T-helper 1 cell (primary cell): ENCODE measurements at regions not wholly inside any gene's neighbourhood (a gene's known extent, or its start where the extent isn't known, plus 50 kb on each side); places are given as distances from the start of the nearest gene placed in this dataset.
A peak's percentile ranks its signal among the peaks of the same experiment; 100 is the strongest.

Experiments
- DNase-seq, 5 donors: peaks; one replicate each; pipeline ENCODE4 v3.0.0-alpha.2; 2012 to 2020

DNA sequence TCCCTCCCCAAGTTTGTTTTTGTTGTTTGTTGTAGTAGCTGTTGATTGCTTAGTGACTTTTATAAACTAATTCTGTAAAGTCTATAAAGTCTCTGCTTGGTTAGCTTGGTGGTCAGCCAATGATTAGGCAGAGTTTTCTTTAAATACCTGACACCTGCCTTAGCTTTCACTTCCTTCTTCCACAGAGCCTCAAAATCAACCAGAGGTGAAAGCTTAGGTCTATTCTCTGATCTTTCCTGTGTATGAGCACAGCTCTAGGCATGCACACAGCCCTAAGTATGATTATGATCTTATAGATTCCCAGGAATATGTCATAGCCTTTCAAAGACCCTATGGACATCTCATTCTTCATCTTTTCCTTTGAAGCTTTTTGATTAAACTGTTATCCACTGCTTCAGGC, 514.7 kb downstream of the AACS start:
- no peak for DNase-seq

GRCh38 chr12:125583071-125583470, 517.8 kb downstream of the AACS start:
- no peak for DNase-seq

DNA sequence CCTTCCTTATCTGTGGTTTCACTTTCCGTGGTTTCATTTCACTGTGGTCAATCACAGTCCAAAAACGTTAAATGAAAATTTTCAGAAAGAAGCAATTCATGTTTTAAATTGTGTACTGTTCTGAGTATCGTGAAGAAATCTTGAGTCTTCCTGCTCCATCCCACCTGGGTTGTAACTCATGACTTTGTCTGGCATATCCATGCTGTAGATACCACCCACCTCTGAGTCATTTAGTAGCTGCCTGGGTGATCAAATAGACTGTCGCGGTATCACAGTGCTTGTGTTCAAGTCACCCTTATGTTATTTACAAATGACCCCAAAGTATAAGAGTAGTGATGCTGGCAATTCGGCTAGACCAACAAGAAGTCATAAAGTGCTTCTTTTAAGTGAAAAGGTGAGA, 521.2 kb downstream of the AACS start:
- no peak for DNase-seq

- DNase-seq = no peak
Measured at GRCh38 chr12:125593269-125593668, 528.0 kb downstream of the AACS start.

GRCh38 chr12:125604976-125605375, 539.7 kb downstream of the AACS start:
- no peak for DNase-seq

DNA sequence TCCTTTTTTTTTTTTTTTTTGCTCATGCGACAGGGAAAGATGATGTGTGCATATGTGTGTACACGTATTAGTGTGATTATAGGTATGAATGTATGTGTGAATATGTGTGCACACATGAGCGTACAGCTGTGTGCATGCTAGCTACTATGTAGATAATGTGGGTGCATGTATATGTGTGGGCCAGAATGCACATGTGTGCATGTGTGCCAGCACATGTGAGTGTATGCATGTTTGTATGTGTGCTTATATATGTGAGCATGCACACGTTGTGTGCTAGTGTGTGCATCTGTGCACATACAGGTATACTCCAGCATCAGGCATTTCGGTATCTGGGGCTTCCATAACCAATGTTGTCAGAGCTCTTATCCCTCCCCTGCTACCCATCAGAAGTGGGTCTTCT, 541.1 kb downstream of the AACS start:
- DNase-seq = no peak

GRCh38 chr12:125610292-125610691, 545.1 kb downstream of the AACS start:
- DNase-seq = no peak

DNA sequence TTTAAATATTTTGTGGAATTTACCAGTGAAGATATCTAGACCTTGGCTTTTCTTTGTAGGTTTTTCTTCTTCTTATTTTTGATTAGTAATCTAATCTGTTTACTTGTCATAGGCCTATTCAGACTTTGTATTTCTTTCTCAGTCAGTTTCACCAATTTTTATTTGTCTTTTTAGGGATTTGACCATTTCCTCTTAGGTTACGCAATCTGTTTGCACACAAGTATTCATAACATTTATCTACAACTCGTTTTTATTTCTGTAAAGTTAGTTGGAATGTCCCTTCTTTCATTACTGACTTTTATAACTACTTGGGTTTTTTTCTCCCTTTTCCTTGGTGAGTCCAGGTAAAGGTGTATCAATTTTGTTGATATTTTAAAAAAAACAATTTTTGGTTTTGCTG, 545.7 kb downstream of the AACS start:
- no peak for DNase-seq

GRCh38 chr12:125614058-125614457, 548.8 kb downstream of the AACS start:
- DNase-seq = no peak

GRCh38 chr12:125619723-125620122, 554.5 kb downstream of the AACS start:
- DNase-seq = no peak

GRCh38 chr12:125633686-125634085, 568.5 kb downstream of the AACS start:
- DNase-seq = no peak

GRCh38 chr12:125634813-125635212, 569.6 kb downstream of the AACS start:
- no peak for DNase-seq

GRCh38 chr12:125639826-125640225, 574.6 kb downstream of the AACS start:
- no peak for DNase-seq

DNA sequence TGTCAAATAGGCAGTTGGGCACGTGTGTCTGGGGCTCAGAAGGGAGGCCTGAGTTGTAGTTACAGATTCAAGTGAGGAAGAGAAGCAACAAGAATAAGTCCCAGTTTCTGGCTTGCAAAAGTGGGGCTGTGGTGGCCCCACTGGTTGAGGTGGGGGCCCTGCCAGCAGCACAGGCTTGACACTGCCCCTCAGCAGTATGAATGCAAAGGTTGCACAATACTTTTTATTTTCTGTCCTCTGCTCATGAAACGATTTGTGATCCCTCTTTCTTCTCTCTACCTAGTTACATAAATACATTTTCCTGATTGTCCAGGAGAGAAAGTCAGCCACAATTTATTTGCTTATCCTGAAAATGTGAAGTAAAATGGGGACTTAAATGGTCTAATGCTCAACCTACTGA, 577.8 kb downstream of the AACS start:
- DNase-seq = no peak

DNA sequence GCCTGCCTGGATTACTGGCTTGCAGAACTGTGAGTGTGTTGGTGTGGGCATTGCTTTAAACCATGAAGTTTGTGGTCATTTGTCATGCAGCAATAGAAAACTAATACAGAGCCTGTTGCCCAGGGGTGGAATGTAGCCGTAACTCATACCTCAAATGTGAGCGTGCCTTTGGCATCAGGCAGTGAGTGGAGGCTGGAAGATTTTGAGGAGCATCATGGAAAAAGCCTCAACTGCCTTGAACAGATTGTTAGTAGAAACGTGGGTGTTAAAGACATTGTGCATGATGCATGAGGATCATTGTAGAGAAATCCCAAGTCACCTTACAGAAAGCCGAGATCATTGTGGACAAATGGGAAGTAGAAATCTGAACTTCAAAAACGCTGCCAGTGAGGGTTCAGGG, 580.5 kb downstream of the AACS start:
- DNase-seq = no peak

GRCh38 chr12:125650587-125650986, 585.4 kb downstream of the AACS start:
- no peak for DNase-seq

DNA sequence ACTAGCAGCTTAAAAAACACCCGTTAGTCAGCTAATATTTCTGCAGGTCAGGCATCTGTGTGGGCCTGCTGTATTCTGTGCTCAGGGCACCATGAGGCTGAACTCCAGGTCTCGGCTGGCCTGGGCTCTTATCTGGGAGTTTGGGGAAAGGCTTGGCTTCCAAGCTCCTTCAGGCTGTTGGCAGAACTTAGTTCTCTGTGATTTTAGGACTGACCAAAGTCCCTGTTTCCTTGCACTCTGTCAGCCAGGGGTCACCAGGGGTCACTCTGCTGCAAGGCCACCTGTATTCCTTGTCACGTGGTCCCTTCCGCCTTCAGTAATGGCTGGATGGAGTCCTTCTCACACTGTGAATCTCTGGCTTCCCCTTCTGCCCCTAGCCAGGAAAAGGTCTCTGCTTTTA, 586.4 kb downstream of the AACS start:
- no peak for DNase-seq

- DNase-seq = no peak
Measured at GRCh38 chr12:125652681-125653080, 587.4 kb downstream of the AACS start.

DNA sequence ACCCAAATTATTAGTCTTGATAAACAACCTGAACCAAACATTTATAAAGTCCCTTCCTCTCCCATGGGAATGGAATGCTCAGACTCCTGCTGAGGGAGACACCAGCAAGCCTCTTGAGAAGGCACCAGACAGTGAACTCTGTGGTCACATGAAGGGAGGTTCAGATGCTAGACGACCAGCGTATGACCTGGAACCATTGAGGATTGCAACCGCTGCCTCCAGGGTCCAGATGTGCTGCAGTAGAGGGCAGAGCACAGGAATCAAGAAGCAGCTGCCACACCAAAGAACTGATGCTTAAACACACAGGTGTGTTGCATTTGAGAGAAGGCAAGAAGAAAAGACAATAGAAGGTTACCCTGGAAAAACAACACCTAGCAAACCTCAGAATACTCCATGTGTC, 592.4 kb downstream of the AACS start:
- no peak for DNase-seq

GRCh38 chr12:125674554-125675338, 609.5 kb downstream of the AACS start:
- DNase-seq = no peak

DNA sequence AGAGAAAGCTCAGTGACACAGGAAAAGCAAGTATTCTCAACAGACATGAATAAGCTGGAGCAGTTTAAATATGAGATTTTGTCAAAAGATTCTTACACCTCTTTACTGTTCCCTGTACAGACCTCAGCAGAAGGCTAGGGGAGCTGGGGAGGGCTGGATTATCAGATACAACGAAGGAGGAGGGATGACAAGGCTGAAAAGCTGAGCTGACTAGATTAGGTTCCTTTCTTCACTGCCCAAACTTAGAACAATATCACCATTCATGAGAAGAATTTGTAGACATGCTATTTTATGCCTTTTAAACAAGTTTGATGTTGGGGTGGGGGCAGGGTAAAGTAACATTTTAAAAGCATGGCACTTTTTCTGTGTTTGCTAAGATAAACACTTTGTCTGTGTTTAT, 611.1 kb downstream of the AACS start:
- DNase-seq = no peak

GRCh38 chr12:125677829-125678228, 612.6 kb downstream of the AACS start:
- DNase-seq = no peak

DNA sequence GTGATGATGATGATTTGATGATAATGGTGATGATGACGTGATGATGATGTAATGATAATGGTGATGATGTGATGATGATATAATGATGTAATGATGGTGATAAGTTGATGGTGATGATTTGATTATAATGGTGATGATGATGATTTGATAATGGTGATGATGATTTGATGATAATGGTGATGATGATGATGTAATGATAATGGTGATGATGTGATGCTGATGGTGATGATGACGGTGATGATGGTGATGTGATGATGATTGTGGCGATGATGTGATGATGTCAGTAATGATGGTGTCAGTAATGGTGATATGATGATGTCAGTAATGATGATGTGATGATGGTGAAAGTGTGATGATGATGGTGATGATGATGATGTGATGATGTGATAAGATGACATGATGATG, 613.4 kb downstream of the AACS start:
- no peak for DNase-seq

DNA sequence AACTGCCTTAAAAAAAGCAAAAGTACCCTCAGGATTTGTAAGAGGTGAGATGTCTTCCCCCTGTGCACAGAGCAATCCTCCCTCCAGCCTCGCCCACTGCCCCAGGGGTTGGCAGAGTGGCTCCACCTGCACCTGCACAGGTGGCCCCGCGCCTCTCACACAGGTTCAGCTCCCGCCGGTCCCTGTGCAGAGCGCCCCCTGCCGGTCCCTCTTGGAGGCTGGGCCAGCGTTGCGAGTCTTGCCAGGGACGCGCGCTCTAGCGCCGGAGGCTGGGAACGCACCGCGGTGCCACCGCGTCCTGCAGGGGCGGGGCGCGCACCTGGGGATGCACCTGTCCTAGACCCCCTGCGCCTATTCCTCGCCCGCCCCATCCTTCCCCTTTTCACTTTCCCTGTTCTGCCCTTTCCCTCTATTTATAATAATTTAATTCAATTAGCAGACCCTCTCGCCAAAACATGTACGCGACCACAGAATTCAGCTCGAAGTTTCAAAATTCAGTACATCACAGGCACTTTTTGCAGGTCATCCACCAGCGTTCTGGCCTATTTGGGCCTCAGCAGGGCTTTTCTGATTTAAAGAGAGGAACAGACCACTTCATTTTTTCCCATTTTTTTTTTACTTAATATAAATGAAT, 618.6 kb downstream of the AACS start:
- DNase-seq = peak in 1 of 5 donors; percentile 8
